Endothelial cell of umbilical vein (primary cell): ENCODE measurements at regions not wholly inside any gene's neighbourhood (a gene's known extent, or its start where the extent isn't known, plus 50 kb on each side); places are given as distances from the start of the nearest gene placed in this dataset.

ENCODE experiments used
- BruUV-seq: library from RNA; stranded (reverse); fragments of 400-500 nt; replicated peaks from 2 replicates; lab custom pipeline; 2021; lab: Mats Ljungman, UMichigan
- CTCF ChIA-PET: fragments of 300-600, 350-600 bp; sonication (Branson Sonifier 250); formaldehyde crosslinking; loops from one replicate; lab custom pipeline; 2021; ENCODE audit warnings: antibody characterized with exemption, inconsistent platforms; lab: Charles Lee
- POLR2A ChIA-PET: fragments of 300-600, 350-600 bp; sonication (Branson Sonifier 250); formaldehyde crosslinking; loops from one replicate; lab custom pipeline; 2021; ENCODE audit warnings: antibody characterized with exemption, inconsistent platforms; lab: Charles Lee
- DNase-seq: peaks from one replicate; pipeline ENCODE4 v3.0.0-alpha.2; 2011; ENCODE audit warnings: low read depth, low spot score
- FAIRE-seq: peaks from 2 replicates; lab custom pipeline; 2011; peaks lifted over from hg19 to GRCh38; lab: Jason Lieb, UNC
- H2AFZ ChIP-seq: 2 replicates; pipeline ENCODE4 v1.6.0; 2012; ENCODE audit warnings: low read depth, low read length, control low read depth, inconsistent platforms
- H3K27ac ChIP-seq: 2 replicates; pipeline ENCODE4 v1.5.1; 2011; ENCODE audit warnings: low read depth, mild to moderate bottlenecking, control low read depth, low read length, moderate library complexity; ENCODE audit not compliant: insufficient read depth
- H3K27me3 ChIP-seq, 2 experiments: 2 replicates each; pipeline versions ENCODE4 v1.6.0 to v1.6.1; 2011; ENCODE audit warnings: low read length in 2 of 2, mixed read lengths in 1 of 2; ENCODE audit not compliant: control insufficient read depth in 2 of 2, insufficient read depth in 2 of 2
- H3K36me3 ChIP-seq, 2 experiments: 2 replicates in 1 of 2; 3 replicates in 1 of 2; pipeline ENCODE4 v1.5.1; 2011; ENCODE audit warnings: low read length in 2 of 2, mild to moderate bottlenecking in 1 of 2, moderate library complexity in 1 of 2; ENCODE audit not compliant: control insufficient read depth in 2 of 2, insufficient read depth in 2 of 2; ENCODE audit errors: extremely low read depth in 1 of 2
- H3K4me1 ChIP-seq: 3 replicates; pipeline ENCODE4 v1.5.1; 2011; ENCODE audit warnings: mild to moderate bottlenecking, low read length; ENCODE audit not compliant: control insufficient read depth, insufficient read depth; ENCODE audit errors: extremely low read depth
- H3K4me2 ChIP-seq: 2 replicates; pipeline ENCODE4 v1.6.1; 2011; ENCODE audit warnings: low read length, control low read depth, mixed read lengths; ENCODE audit not compliant: insufficient read depth
- H3K4me3 ChIP-seq, 3 experiments: fragments of 200-600 bp in 1 of 3; sonication (generic), shearing (Covaris generic) in 1 of 3; replicated peaks in 1 of 3; 2 replicates each; pipeline ENCODE4 v1.5.1; 2011 to 2016; ENCODE audit warnings: control low read depth in 3 of 3, low read length in 3 of 3, mild to moderate bottlenecking in 2 of 3, inconsistent platforms in 1 of 3, low read depth in 1 of 3, moderate library complexity in 1 of 3; ENCODE audit not compliant: insufficient read depth in 1 of 3
- H3K79me2 ChIP-seq: 2 replicates; pipeline ENCODE4 v1.6.0; 2012; ENCODE audit warnings: low read length, inconsistent platforms; ENCODE audit not compliant: control insufficient read depth, insufficient read depth
- H3K9ac ChIP-seq: replicated peaks from 2 replicates; pipeline ENCODE3; 2011; ENCODE audit warnings: low read length, control low read depth; ENCODE audit not compliant: insufficient read depth; ENCODE audit errors: extremely low read depth
- H3K9me1 ChIP-seq: replicated peaks from 3 replicates; pipeline ENCODE4 v1.6.0; 2011; ENCODE audit warnings: mild to moderate bottlenecking, low read length; ENCODE audit not compliant: control insufficient read depth, insufficient read depth; ENCODE audit errors: extremely low read depth
- H3K9me3 ChIP-seq: replicated peaks from 2 replicates; pipeline ENCODE4 v1.5.1; 2012; ENCODE audit warnings: low read length, inconsistent platforms; ENCODE audit not compliant: control insufficient read depth, insufficient read depth
- H4K20me1 ChIP-seq: replicated peaks from 2 replicates; pipeline ENCODE3; 2011; ENCODE audit warnings: mild to moderate bottlenecking, low read length; ENCODE audit not compliant: control insufficient read depth, insufficient read depth; ENCODE audit errors: extremely low read depth
- CTCF ChIP-seq, 2 donors: IDR thresholded peaks; 1 replicate in 1 of 2; 2 replicates in 1 of 2; pipeline ENCODE4 v1.5.1; 2011; ENCODE audit warnings: low read length in 2 of 2, mild to moderate bottlenecking in 2 of 2, moderate library complexity in 2 of 2, control low read depth in 1 of 2, inconsistent platforms in 1 of 2, low read depth in 1 of 2; ENCODE audit not compliant: insufficient read depth in 1 of 2; ENCODE audit errors: extremely low read depth in 1 of 2
- EZH2 ChIP-seq: IDR thresholded peaks from 2 replicates; pipeline ENCODE4 v1.6.1; 2012; ENCODE audit warnings: borderline replicate concordance, low read depth, mild to moderate bottlenecking, moderate library complexity, low read length, inconsistent platforms; ENCODE audit not compliant: severe bottlenecking
- FOS ChIP-seq: IDR thresholded peaks from 2 replicates; pipeline ENCODE4 v1.6.1; 2011; ENCODE audit warnings: mild to moderate bottlenecking, low read length, moderate library complexity, borderline replicate concordance; ENCODE audit not compliant: insufficient read depth
- GATA2 ChIP-seq: IDR thresholded peaks from 2 replicates; pipeline ENCODE4 v1.7.0; 2011; ENCODE audit warnings: low read depth, mild to moderate bottlenecking, moderate library complexity, mixed read lengths, low read length; ENCODE audit not compliant: insufficient read length, insufficient read depth
- JUN ChIP-seq: IDR thresholded peaks from 2 replicates; pipeline ENCODE4 v1.6.1; 2011; ENCODE audit warnings: borderline replicate concordance, low read depth; ENCODE audit not compliant: insufficient read length, insufficient read depth
- MAX ChIP-seq: IDR thresholded peaks from 2 replicates; pipeline ENCODE4 v1.6.1; 2011; ENCODE audit not compliant: insufficient read depth, insufficient read length
- MYC ChIP-seq: IDR thresholded peaks from one replicate; pipeline ENCODE4 v1.6.1; 2011; ENCODE audit warnings: mild to moderate bottlenecking, low read depth, low read length
- POLR2A ChIP-seq: IDR thresholded peaks from 2 replicates; pipeline ENCODE4 v1.6.1; 2012; ENCODE audit warnings: low read depth, mild to moderate bottlenecking, control low read depth, low read length
- POLR2AphosphoS5 ChIP-seq: IDR thresholded peaks from 2 replicates; pipeline ENCODE4 v1.6.1; 2012; ENCODE audit warnings: low read depth, mild to moderate bottlenecking, control low read depth, low read length, moderate library complexity; ENCODE audit not compliant: insufficient read depth
- dilution Hi-C: fragments of 300-500 bp; cut with MboI; formaldehyde crosslinking; loops from one replicate; pipeline ENCODE4 v1.15.0; 2019; ENCODE audit warnings: low sequenced_read_pairs; ENCODE audit not compliant: extremely low pct_ligation_motif_present
- intact Hi-C: fragments of 100-400 bp; cut with micrococcal nuclease; formaldehyde crosslinking; loops from one replicate; pipeline ENCODE4 v1.10.0; 2022

GRCh38 chr9:99577351-99577750, 244.3 kb upstream of the NR4A3 start:
- Histone ChIP-seq H3K9ac (no peak overlapping the region), H3K4me3 (no peak overlapping the region), H2AFZ (no peak overlapping the region), H3K9me1 (no peaks in the 10 kb centered on the region), H3K4me2 (no peak overlapping the region), H3K27ac (no peak overlapping the region), H4K20me1 (no peaks in the 10 kb centered on the region), H3K9me3 (no peaks in the 10 kb centered on the region), H3K79me2 (no peaks in the 10 kb centered on the region), H3K36me3 (no peaks in the 10 kb centered on the region), H3K27me3 (no peaks in the 10 kb centered on the region), H3K4me1 (no peaks in the 10 kb centered on the region)
- intact Hi-C loops (no loop called here), dilution Hi-C loops (no loop called here)
- ChIA-PET POLR2A (no interaction called here), CTCF (no interaction called here)
- TF ChIP-seq POLR2AphosphoS5 (no peak), FOS (no peak), MAX (no peak), JUN (no peak), CTCF (IDR thresholded peaks at IDR 0.05; ENCODE audit: extremely low read depth in 1 of 2, insufficient read depth in 1 of 2, low read depth in 1 of 2, low read length in 2 of 2) (no peak), EZH2 (no peak), POLR2A (no peak), GATA2 (no peak), MYC (no peak)
- BruUV-seq, result no TSS peak
- DNase-seq (no peak), FAIRE-seq (no peak)
